Panc1 (cell line): ENCODE measurements at regions not wholly inside any gene's neighbourhood (a gene's known extent, or its start where the extent isn't known, plus 50 kb on each side); places are given as distances from the start of the nearest gene placed in this dataset.

ENCODE experiments used
- POLR2AphosphoS5 ChIP-seq: IDR thresholded peaks from 2 replicates; pipeline ENCODE4 v1.6.1; 2012; ENCODE audit warnings: mild to moderate bottlenecking, low read depth, low read length, moderate library complexity
- TCF7L2 ChIP-seq: IDR thresholded peaks from 2 replicates; pipeline ENCODE4 v1.6.1; 2011; ENCODE audit warnings: mild to moderate bottlenecking, low read depth, low read length, inconsistent platforms
- TF ChIP-seq, protein P1 (sequence below): fragments of 450-650 bp; IDR thresholded peaks from 2 replicates; pipeline ENCODE4 v1.5.1; 2017; ENCODE audit warnings: mild to moderate bottlenecking
- TF ChIP-seq, protein P2 (sequence below), 2 experiments: IDR thresholded peaks; 2 replicates each; pipeline ENCODE4 v1.6.1; 2011 to 2012; ENCODE audit warnings: low read depth in 2 of 2, control low read depth in 1 of 2, low read length in 1 of 2, mild to moderate bottlenecking in 1 of 2, moderate library complexity in 1 of 2; ENCODE audit not compliant: insufficient read depth in 1 of 2

DNA sequence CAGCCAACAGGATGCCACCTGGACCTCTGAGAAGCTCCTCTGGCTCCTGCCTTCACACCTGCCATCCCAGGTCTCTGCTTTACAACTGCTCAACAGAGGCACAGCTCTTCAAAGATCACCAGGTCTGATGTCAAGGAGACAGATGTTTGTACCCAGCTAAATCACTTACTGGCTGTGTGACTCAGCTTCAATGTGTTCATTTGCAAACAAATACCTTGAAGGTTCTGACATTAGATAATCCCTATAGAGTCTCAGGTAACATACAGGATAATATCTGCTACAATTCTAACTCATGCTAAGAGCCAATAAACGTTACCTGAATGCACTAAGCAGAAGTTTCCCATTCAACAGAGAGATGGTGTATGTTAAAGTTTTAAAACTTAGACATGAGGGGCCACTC, 163.4 kb upstream of the IGF1R start:
- TF ChIP-seq TCF7L2 (no peak), POLR2AphosphoS5 (no peak)
- TF ChIP-seq, protein P1, sequence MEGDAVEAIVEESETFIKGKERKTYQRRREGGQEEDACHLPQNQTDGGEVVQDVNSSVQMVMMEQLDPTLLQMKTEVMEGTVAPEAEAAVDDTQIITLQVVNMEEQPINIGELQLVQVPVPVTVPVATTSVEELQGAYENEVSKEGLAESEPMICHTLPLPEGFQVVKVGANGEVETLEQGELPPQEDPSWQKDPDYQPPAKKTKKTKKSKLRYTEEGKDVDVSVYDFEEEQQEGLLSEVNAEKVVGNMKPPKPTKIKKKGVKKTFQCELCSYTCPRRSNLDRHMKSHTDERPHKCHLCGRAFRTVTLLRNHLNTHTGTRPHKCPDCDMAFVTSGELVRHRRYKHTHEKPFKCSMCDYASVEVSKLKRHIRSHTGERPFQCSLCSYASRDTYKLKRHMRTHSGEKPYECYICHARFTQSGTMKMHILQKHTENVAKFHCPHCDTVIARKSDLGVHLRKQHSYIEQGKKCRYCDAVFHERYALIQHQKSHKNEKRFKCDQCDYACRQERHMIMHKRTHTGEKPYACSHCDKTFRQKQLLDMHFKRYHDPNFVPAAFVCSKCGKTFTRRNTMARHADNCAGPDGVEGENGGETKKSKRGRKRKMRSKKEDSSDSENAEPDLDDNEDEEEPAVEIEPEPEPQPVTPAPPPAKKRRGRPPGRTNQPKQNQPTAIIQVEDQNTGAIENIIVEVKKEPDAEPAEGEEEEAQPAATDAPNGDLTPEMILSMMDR: no peak
- TF ChIP-seq, protein P2, sequence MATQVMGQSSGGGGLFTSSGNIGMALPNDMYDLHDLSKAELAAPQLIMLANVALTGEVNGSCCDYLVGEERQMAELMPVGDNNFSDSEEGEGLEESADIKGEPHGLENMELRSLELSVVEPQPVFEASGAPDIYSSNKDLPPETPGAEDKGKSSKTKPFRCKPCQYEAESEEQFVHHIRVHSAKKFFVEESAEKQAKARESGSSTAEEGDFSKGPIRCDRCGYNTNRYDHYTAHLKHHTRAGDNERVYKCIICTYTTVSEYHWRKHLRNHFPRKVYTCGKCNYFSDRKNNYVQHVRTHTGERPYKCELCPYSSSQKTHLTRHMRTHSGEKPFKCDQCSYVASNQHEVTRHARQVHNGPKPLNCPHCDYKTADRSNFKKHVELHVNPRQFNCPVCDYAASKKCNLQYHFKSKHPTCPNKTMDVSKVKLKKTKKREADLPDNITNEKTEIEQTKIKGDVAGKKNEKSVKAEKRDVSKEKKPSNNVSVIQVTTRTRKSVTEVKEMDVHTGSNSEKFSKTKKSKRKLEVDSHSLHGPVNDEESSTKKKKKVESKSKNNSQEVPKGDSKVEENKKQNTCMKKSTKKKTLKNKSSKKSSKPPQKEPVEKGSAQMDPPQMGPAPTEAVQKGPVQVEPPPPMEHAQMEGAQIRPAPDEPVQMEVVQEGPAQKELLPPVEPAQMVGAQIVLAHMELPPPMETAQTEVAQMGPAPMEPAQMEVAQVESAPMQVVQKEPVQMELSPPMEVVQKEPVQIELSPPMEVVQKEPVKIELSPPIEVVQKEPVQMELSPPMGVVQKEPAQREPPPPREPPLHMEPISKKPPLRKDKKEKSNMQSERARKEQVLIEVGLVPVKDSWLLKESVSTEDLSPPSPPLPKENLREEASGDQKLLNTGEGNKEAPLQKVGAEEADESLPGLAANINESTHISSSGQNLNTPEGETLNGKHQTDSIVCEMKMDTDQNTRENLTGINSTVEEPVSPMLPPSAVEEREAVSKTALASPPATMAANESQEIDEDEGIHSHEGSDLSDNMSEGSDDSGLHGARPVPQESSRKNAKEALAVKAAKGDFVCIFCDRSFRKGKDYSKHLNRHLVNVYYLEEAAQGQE (IDR thresholded peaks at IDR 0.05; ENCODE audit: insufficient read depth in 1 of 2, low read depth in 2 of 2, low read length in 1 of 2): no peak
